ENCODE measurements at regions not wholly inside any gene's neighbourhood (a gene's known extent, or its start where the extent isn't known, plus 50 kb on each side); places are given as distances from the start of the nearest gene placed in this dataset.

DNA sequence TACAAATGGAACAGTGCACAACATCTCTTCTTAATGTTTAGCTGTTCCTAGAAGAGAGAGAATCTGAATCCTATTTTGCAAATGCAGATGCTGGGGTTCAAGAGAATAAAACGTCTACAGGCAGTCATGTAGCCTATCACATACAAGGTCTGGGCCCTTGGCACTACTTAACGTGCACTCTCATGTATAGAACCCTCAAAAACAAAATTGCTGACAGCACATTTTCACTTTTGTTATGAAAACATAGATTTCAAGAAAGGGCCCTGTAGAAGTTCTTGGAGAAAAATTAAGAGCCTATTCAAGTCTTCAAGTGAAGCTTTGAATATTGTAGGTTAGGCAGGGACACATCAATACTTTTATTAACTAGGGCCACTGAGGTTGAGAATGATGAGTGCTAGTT, 504.3 kb upstream of the FAM98A start:
- no peak for TF ChIP-seq CTCF (IDR thresholded peaks at IDR 0.05; ENCODE audit: low read depth, low read length)
- TF ChIP-seq, protein P1, sequence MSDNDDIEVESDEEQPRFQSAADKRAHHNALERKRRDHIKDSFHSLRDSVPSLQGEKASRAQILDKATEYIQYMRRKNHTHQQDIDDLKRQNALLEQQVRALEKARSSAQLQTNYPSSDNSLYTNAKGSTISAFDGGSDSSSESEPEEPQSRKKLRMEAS (IDR thresholded peaks at IDR 0.05; ENCODE audit: low read depth, low read length), result no peak
- TF ChIP-seq POLR2A (IDR thresholded peaks at IDR 0.05; ENCODE audit: extremely low read depth, insufficient read length), result no peak
- TF ChIP-seq MYC (IDR thresholded peaks at IDR 0.05; ENCODE audit: low read depth, low read length), result no peak
